H9 (cell line): ENCODE measurements at regions not wholly inside any gene's neighbourhood (a gene's known extent, or its start where the extent isn't known, plus 50 kb on each side); places are given as distances from the start of the nearest gene placed in this dataset.

Source experiments
- DNase-seq: peaks from one replicate; pipeline ENCODE4 v3.0.0-alpha.2; 2017
- H2AFZ ChIP-seq: one replicate; pipeline ENCODE4 v1.6.1; 2013; ENCODE audit warnings: mild to moderate bottlenecking, low read length, control low read depth, moderate library complexity
- H2AK5ac ChIP-seq: 2 replicates; pipeline ENCODE4 v1.6.1; 2013; ENCODE audit warnings: low read length, control low read depth, mixed read lengths; ENCODE audit not compliant: insufficient read length
- H2BK120ac ChIP-seq: one replicate; pipeline ENCODE4 v1.6.1; 2013; ENCODE audit warnings: low read depth, mild to moderate bottlenecking, low read length, control low read depth, inconsistent platforms; ENCODE audit not compliant: poor library complexity, severe bottlenecking
- H2BK12ac ChIP-seq: 2 replicates; pipeline ENCODE4 v1.6.1; 2013; ENCODE audit warnings: low read length, control low read depth, mixed read lengths, low read depth; ENCODE audit not compliant: insufficient read length
- H2BK15ac ChIP-seq: 2 replicates; pipeline ENCODE4 v1.6.1; 2013; ENCODE audit warnings: low read depth, low read length, control low read depth
- H2BK20ac ChIP-seq: one replicate; pipeline ENCODE4 v1.6.1; 2013; ENCODE audit warnings: low read depth, mild to moderate bottlenecking, low read length, control low read depth, inconsistent platforms; ENCODE audit not compliant: poor library complexity, severe bottlenecking
- H2BK5ac ChIP-seq: 2 replicates; pipeline ENCODE4 v1.6.1; 2013; ENCODE audit warnings: low read length, control low read depth, mixed read lengths; ENCODE audit not compliant: insufficient read length
- H3K14ac ChIP-seq: 2 replicates; pipeline ENCODE4 v1.6.1; 2013; ENCODE audit warnings: low read length, control low read depth; ENCODE audit not compliant: insufficient read depth
- H3K18ac ChIP-seq: 2 replicates; pipeline ENCODE4 v1.6.1; 2013; ENCODE audit warnings: low read depth, mild to moderate bottlenecking, mixed read lengths, low read length, control low read depth; ENCODE audit not compliant: insufficient read length
- H3K23ac ChIP-seq: 2 replicates; pipeline ENCODE4 v1.6.1; 2013; ENCODE audit warnings: low read length, control low read depth, mixed read lengths, low read depth; ENCODE audit not compliant: insufficient read length
- H3K23me2 ChIP-seq: 2 replicates; pipeline ENCODE4 v1.6.1; 2013; ENCODE audit warnings: low read depth, mild to moderate bottlenecking, mixed read lengths, low read length, control low read depth; ENCODE audit not compliant: insufficient read length, poor library complexity, severe bottlenecking
- H3K27ac ChIP-seq: 2 replicates; pipeline ENCODE4 v1.5.1; 2013; ENCODE audit warnings: low read length, control low read depth, mixed read lengths, low read depth; ENCODE audit not compliant: insufficient read length
- H3K27me3 ChIP-seq: 2 replicates; pipeline ENCODE4 v1.6.1; 2013; ENCODE audit warnings: low read length, control low read depth, inconsistent platforms; ENCODE audit not compliant: insufficient read depth
- H3K4ac ChIP-seq: 2 replicates; pipeline ENCODE4 v1.6.1; 2013; ENCODE audit warnings: low read depth, mild to moderate bottlenecking, control low read depth, inconsistent platforms, low read length, moderate library complexity
- H3K4me1 ChIP-seq: 2 replicates; pipeline ENCODE4 v1.6.1; 2013; ENCODE audit warnings: low read length, control low read depth, inconsistent platforms; ENCODE audit not compliant: insufficient read depth
- H3K4me2 ChIP-seq: 2 replicates; pipeline ENCODE4 v1.6.1; 2013; ENCODE audit warnings: low read length, control low read depth, mixed read lengths; ENCODE audit not compliant: insufficient read length, insufficient read depth
- H3K56ac ChIP-seq: 2 replicates; pipeline ENCODE4 v1.6.1; 2013; ENCODE audit warnings: low read depth, mild to moderate bottlenecking, mixed read lengths, low read length, control low read depth; ENCODE audit not compliant: insufficient read length
- H3K79me1 ChIP-seq: 2 replicates; pipeline ENCODE4 v1.6.1; 2013; ENCODE audit warnings: low read depth, mild to moderate bottlenecking, moderate library complexity, low read length, control low read depth, inconsistent platforms; ENCODE audit not compliant: insufficient read depth, poor library complexity, severe bottlenecking
- H3K79me2 ChIP-seq: 2 replicates; pipeline ENCODE4 v1.6.1; 2013; ENCODE audit warnings: low read length, control low read depth, inconsistent platforms; ENCODE audit not compliant: insufficient read depth
- H3K9ac ChIP-seq: 2 replicates; pipeline ENCODE4 v1.6.1; 2013; ENCODE audit warnings: low read length, control low read depth, mixed read lengths; ENCODE audit not compliant: insufficient read length; ENCODE audit errors: extremely low read depth
- H3K9me3 ChIP-seq: one replicate; pipeline ENCODE4 v1.6.1; 2013; ENCODE audit warnings: low read depth, low read length, inconsistent platforms; ENCODE audit not compliant: control insufficient read depth
- H3T11ph ChIP-seq: one replicate; pipeline ENCODE4 v1.6.1; 2013; ENCODE audit warnings: mild to moderate bottlenecking, low read length, control low read depth, inconsistent platforms
- H4K20me1 ChIP-seq: one replicate; pipeline ENCODE4 v1.6.1; 2013; ENCODE audit not compliant: control insufficient read depth, insufficient read length, insufficient read depth
- H4K5ac ChIP-seq: 2 replicates; pipeline ENCODE4 v1.6.1; 2013; ENCODE audit warnings: low read depth, mild to moderate bottlenecking, mixed read lengths, low read length, control low read depth; ENCODE audit not compliant: insufficient read length
- H4K8ac ChIP-seq: replicated peaks from 2 replicates; pipeline ENCODE4 v1.6.1; 2013; ENCODE audit warnings: low read length, control low read depth, mixed read lengths, low read depth; ENCODE audit not compliant: insufficient read length
- H4K91ac ChIP-seq: 2 replicates; pipeline ENCODE4 v1.6.1; 2013; ENCODE audit warnings: low read depth, mild to moderate bottlenecking, moderate library complexity, mixed read lengths, low read length, control low read depth; ENCODE audit not compliant: insufficient read length
- H3K27ac Mint-ChIP-seq, 3 experiments: 2 replicates in 2 of 3; 3 replicates in 1 of 3; pipeline ENCODE4 v1.8.0; 2020 to 2021; ENCODE audit warnings: mixed read lengths in 3 of 3, mild to moderate bottlenecking in 1 of 3, moderate library complexity in 1 of 3
- H3K27me3 Mint-ChIP-seq: 2 replicates; pipeline ENCODE4 v1.8.0; 2021; ENCODE audit warnings: low read depth, mild to moderate bottlenecking, moderate library complexity, mixed read lengths
- H3K36me3 Mint-ChIP-seq, 3 experiments: 2 replicates in 2 of 3; 3 replicates in 1 of 3; pipeline ENCODE4 v1.8.0; 2020 to 2021; ENCODE audit warnings: low read depth in 3 of 3, mixed read lengths in 3 of 3; ENCODE audit not compliant: insufficient read depth in 1 of 3
- H3K4me1 Mint-ChIP-seq, 2 experiments: 2 replicates each; pipeline ENCODE4 v1.8.0; 2020; ENCODE audit warnings: mixed read lengths in 2 of 2
- H3K4me3 Mint-ChIP-seq, 2 experiments: 2 replicates in 1 of 2; 3 replicates in 1 of 2; pipeline ENCODE4 v1.8.0; 2020 to 2021; ENCODE audit warnings: mild to moderate bottlenecking in 2 of 2, mixed read lengths in 2 of 2, moderate library complexity in 1 of 2
- H3K9me3 Mint-ChIP-seq, 2 experiments: 2 replicates in 1 of 2; 3 replicates in 1 of 2; pipeline ENCODE4 v1.8.0; 2020; ENCODE audit warnings: mild to moderate bottlenecking in 2 of 2, mixed read lengths in 2 of 2, moderate library complexity in 1 of 2
- WGBS: extraction: QIAGEN DNeasy Blood & Tissue Kit; methylation state at CpG from one replicate; pipeline ENCODE4 v1.1.7; 2013; ENCODE audit warnings: missing lambda C conversion rate, low lambda C conversion rate, mixed read lengths; ENCODE audit not compliant: insufficient read length; ENCODE audit errors: extremely low coverage; 5-methylcytosine and 5-hydroxymethylcytosine counted together
- TF ChIP-seq, protein P1 (sequence below): fragments of 200-600 bp; sonication (generic); conservative IDR thresholded peaks from 3 replicates; pipeline ENCODE4 v1.8.0; 2021; ENCODE audit warnings: antibody characterized with exemption, mild to moderate bottlenecking

DNA sequence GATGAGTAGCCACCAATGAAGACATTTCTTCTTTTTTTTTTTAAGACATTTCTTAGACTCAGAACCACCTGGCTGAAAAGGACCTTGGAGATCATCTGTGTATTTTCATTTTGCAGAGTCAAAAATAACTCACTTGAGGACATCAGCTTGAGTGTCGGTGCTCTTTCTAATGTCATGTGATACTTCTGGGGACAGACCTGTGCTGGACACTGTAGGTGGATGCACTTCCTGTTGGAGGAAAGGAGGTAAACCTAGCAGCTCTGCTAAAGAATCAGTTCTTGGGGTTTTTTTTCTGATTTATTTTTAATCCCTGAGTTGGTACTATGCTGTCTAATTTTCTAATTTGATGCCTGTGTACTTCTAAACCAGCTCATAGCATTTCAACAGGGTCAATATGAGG lies 283.9 kb upstream of the CRIM1 start:
- WGBS, result no CpG with 5 or more reads among the region's 1 CpG
- Histone ChIP-seq H4K20me1 (no peaks in the 10 kb centered on the region), H3K79me2 (no peaks in the 10 kb centered on the region), H3K79me1 (no peaks in the 10 kb centered on the region), H2BK5ac (no peak overlapping the region), H3K56ac (no peak overlapping the region), H3K4me2 (no peak overlapping the region), H3K9me3 (no peaks in the 10 kb centered on the region), H3K14ac (no peak overlapping the region), H3K4ac (no peak overlapping the region), H2AFZ (no peak overlapping the region), H4K8ac (no peak overlapping the region), H4K5ac (no peak overlapping the region), H2BK15ac (no peak overlapping the region), H3K23ac (no peak overlapping the region), H3K27me3 (no peaks in the 10 kb centered on the region), H3T11ph (no peak overlapping the region), H2AK5ac (no peak overlapping the region), H3K4me1 (no peaks in the 10 kb centered on the region), H3K18ac (no peak overlapping the region), H3K23me2 (no peaks in the 10 kb centered on the region), H2BK120ac (no peak overlapping the region), H2BK20ac (no peak overlapping the region), H3K27ac (no peak overlapping the region), H4K91ac (no peak overlapping the region), H3K9ac (no peak overlapping the region), H2BK12ac (no peak overlapping the region)
- H3K9me3 Mint-ChIP-seq, result peaks cover 0 to 2% of the 10 kb centered on the region in 2 experiments; a peak in 2 of 5 replicates
- TF ChIP-seq, protein P1, sequence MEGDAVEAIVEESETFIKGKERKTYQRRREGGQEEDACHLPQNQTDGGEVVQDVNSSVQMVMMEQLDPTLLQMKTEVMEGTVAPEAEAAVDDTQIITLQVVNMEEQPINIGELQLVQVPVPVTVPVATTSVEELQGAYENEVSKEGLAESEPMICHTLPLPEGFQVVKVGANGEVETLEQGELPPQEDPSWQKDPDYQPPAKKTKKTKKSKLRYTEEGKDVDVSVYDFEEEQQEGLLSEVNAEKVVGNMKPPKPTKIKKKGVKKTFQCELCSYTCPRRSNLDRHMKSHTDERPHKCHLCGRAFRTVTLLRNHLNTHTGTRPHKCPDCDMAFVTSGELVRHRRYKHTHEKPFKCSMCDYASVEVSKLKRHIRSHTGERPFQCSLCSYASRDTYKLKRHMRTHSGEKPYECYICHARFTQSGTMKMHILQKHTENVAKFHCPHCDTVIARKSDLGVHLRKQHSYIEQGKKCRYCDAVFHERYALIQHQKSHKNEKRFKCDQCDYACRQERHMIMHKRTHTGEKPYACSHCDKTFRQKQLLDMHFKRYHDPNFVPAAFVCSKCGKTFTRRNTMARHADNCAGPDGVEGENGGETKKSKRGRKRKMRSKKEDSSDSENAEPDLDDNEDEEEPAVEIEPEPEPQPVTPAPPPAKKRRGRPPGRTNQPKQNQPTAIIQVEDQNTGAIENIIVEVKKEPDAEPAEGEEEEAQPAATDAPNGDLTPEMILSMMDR, result no peak
- DNase-seq, result no peak
- H3K27me3 Mint-ChIP-seq, result no peaks in the 10 kb centered on the region
- no peak overlapping the region for H3K27ac Mint-ChIP-seq
- no peaks in the 10 kb centered on the region for H3K4me1 Mint-ChIP-seq
- H3K4me3 Mint-ChIP-seq, result no peak overlapping the region
- no peaks in the 10 kb centered on the region for H3K36me3 Mint-ChIP-seq
